HG02973 (cell line): ENCODE measurements at regions not wholly inside any gene's neighbourhood (a gene's known extent, or its start where the extent isn't known, plus 50 kb on each side); places are given as distances from the start of the nearest gene placed in this dataset.

Experiments used
- ATAC-seq: cut with Tn5 transposase; IDR thresholded peaks from one replicate; pipeline ENCODE4 v1.9.1; 2021; ENCODE audit warnings: moderate library complexity; ENCODE audit not compliant: unreplicated experiment

- ATAC-seq: no peak
These were observed 289.4 kb upstream of the ESRRG start for GRCh38 chr1:217012659-217013058.

- no peak for ATAC-seq
These were observed 287.9 kb upstream of the ESRRG start for GRCh38 chr1:217011097-217011496.

- ATAC-seq: no peak
These were observed 287.0 kb upstream of the ESRRG start for GRCh38 chr1:217010253-217010652.

- ATAC-seq: no peak
These were observed 286.1 kb upstream of the ESRRG start for GRCh38 chr1:217009376-217009775.

- ATAC-seq: peak; percentile 37
These were observed 281.7 kb upstream of the ESRRG start for GRCh38 chr1:217004776-217005436.

- ATAC-seq: no peak
These were observed 280.1 kb upstream of the ESRRG start for GRCh38 chr1:217003355-217003754.

GRCh38 chr1:216997831-216998230 is 274.6 kb upstream of the ESRRG start:
- no peak for ATAC-seq

- no peak for ATAC-seq
These were observed 273.8 kb upstream of the ESRRG start for GRCh38 chr1:216997069-216997468.

- no peak for ATAC-seq
These were observed 261.3 kb upstream of the ESRRG start for GRCh38 chr1:216984536-216984935.

- ATAC-seq: no peak
These were observed 260.6 kb upstream of the ESRRG start for GRCh38 chr1:216983823-216984222.

GRCh38 chr1:216961516-216961915 is 238.3 kb upstream of the ESRRG start:
- ATAC-seq: no peak

GRCh38 chr1:216960716-216961115 is 237.5 kb upstream of the ESRRG start:
- ATAC-seq: no peak

GRCh38 chr1:216958569-216958968 is 235.3 kb upstream of the ESRRG start:
- no peak for ATAC-seq

- no peak for ATAC-seq
These were observed 230.3 kb upstream of the ESRRG start for GRCh38 chr1:216953495-216953894.

GRCh38 chr1:216952864-216953263 is 229.6 kb upstream of the ESRRG start:
- ATAC-seq: no peak

GRCh38 chr1:216945538-216946080 is 222.4 kb upstream of the ESRRG start:
- no peak for ATAC-seq

- no peak for ATAC-seq
These were observed 221.8 kb upstream of the ESRRG start for GRCh38 chr1:216944864-216945510.

GRCh38 chr1:216937491-216937890 is 214.3 kb upstream of the ESRRG start:
- no peak for ATAC-seq

- no peak for ATAC-seq
These were observed 213.6 kb upstream of the ESRRG start for GRCh38 chr1:216936779-216937178.

- ATAC-seq: no peak
These were observed 212.7 kb upstream of the ESRRG start for GRCh38 chr1:216935901-216936300.

GRCh38 chr1:216932424-216932823 is 209.2 kb upstream of the ESRRG start:
- no peak for ATAC-seq

GRCh38 chr1:216929870-216930582 is 206.8 kb upstream of the ESRRG start:
- ATAC-seq: no peak
